Mucosa of rectum (tissue), 2 donors: ENCODE measurements at regions not wholly inside any gene's neighbourhood (a gene's known extent, or its start where the extent isn't known, plus 50 kb on each side); places are given as distances from the start of the nearest gene placed in this dataset.

Experiments
- H3K27ac ChIP-seq, 2 donors: one replicate each; pipeline ENCODE4 v1.7.0; 2013; ENCODE audit warnings: inconsistent platforms in 2 of 2, low read depth in 2 of 2, low read length in 2 of 2
- H3K27me3 ChIP-seq, 2 donors: one replicate each; pipeline ENCODE4 v1.7.0; 2013; ENCODE audit warnings: low read length in 2 of 2; ENCODE audit not compliant: control insufficient read depth in 2 of 2, insufficient read depth in 2 of 2
- H3K36me3 ChIP-seq, 2 donors: one replicate each; pipeline ENCODE4 v1.7.0; 2013; ENCODE audit warnings: low read length in 2 of 2; ENCODE audit not compliant: control insufficient read depth in 2 of 2, insufficient read depth in 2 of 2
- H3K4me1 ChIP-seq, 2 donors: one replicate each; pipeline ENCODE4 v1.7.0; 2013; ENCODE audit warnings: low read length in 2 of 2, mild to moderate bottlenecking in 1 of 2; ENCODE audit not compliant: control insufficient read depth in 2 of 2, insufficient read depth in 2 of 2
- H3K4me3 ChIP-seq, 2 donors: one replicate each; pipeline ENCODE4 v1.7.0; 2013; ENCODE audit warnings: low read length in 2 of 2
- H3K9ac ChIP-seq, 2 donors: one replicate each; pipeline ENCODE4 v1.7.0; 2013; ENCODE audit warnings: low read length in 2 of 2, low read depth in 1 of 2, mild to moderate bottlenecking in 1 of 2
- H3K9me3 ChIP-seq, 2 donors: one replicate each; pipeline ENCODE4 v1.7.0; 2013; ENCODE audit warnings: low read length in 2 of 2; ENCODE audit not compliant: control insufficient read depth in 2 of 2
- donor health status: healthy.
- donor health status: Normal muscosa, but diverticular disease.

DNA sequence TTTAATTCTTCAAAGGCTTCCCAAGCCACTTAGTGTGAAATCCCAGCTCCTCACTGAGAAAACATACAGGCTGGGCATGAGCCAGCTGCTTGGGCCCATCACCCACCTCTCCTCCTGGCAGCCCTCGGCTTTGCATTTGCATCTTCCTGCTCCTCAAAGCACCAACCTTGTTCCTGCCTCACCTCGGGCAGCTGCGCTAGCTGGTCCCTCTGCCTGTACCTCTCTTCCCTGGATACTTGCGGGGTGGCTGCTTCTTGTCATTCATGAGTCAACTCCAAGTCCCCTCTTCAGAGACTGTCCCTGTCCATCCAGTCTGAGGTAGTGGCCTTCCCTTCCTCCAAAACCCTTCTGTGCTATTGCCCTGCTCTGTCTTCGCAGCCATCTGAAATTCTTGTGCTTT lies 116.1 kb upstream of the CXCL14 start:
- no peaks in the 10 kb centered on the region for H3K36me3 ChIP-seq
- no peak overlapping the region for H3K27ac ChIP-seq
- H3K9me3 ChIP-seq: no peaks in the 10 kb centered on the region
- H3K9ac ChIP-seq: no peak overlapping the region
- no peak overlapping the region for H3K4me3 ChIP-seq
- no peaks in the 10 kb centered on the region for H3K4me1 ChIP-seq
- H3K27me3 ChIP-seq: no peaks in the 10 kb centered on the region

DNA sequence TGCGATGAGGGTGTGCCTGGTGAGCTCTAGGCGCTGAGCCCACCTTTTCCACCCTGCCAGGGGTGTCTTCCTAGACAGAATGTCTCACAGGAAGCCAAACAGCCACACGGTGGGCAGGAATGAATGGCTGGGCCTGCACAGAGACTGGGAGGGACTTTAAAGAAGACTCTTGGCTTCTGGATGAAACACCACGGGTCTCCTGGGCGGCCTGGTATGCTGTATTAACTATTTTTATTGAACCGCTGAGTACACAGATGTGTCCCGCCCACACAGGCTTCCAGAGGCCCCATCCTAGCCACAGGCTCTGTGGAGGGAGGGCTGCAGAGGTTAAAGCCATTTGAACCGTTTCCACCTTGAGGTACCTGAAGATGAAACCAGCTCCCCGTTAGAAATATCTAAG lies 115.2 kb upstream of the CXCL14 start:
- no peaks in the 10 kb centered on the region for H3K36me3 ChIP-seq
- no peak overlapping the region for H3K4me3 ChIP-seq
- H3K9ac ChIP-seq: no peak overlapping the region
- no peaks in the 10 kb centered on the region for H3K27me3 ChIP-seq
- H3K4me1 ChIP-seq: no peaks in the 10 kb centered on the region
- H3K9me3 ChIP-seq: no peaks in the 10 kb centered on the region
- H3K27ac ChIP-seq: no peak overlapping the region

DNA sequence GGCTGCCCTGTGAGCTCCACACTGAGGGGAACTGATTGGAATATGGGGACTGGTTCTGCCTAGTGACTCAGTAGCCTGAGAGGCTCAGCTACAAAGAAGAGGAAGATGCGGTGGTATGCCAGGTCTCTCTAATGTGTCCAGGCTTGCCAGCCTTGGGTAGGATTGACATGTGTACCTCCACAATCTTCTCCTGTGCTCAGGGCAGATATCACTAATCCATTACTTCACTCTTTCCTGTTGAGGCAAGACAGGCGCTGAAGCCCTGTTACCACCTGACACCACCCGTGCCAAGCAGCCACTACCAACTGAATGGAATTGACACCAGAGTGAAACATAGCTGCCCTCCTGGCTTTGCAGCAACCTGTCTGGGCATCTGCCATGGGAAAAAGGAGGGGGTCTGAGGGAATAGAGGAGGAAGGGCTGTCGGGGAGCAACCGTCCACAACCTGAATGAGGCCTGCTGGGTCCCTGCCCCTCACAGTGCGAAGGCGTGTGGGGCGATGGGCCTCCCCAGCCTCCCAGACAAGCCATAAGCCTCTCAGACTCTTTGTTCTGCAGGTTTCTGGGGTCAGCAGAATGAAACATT lies 114.7 kb upstream of the CXCL14 start:
- H3K9me3 ChIP-seq: no peaks in the 10 kb centered on the region
- H3K27ac ChIP-seq: no peak overlapping the region
- H3K4me3 ChIP-seq: no peak overlapping the region
- H3K4me1 ChIP-seq: no peaks in the 10 kb centered on the region
- H3K36me3 ChIP-seq: no peaks in the 10 kb centered on the region
- no peaks in the 10 kb centered on the region for H3K27me3 ChIP-seq
- H3K9ac ChIP-seq: no peak overlapping the region

DNA sequence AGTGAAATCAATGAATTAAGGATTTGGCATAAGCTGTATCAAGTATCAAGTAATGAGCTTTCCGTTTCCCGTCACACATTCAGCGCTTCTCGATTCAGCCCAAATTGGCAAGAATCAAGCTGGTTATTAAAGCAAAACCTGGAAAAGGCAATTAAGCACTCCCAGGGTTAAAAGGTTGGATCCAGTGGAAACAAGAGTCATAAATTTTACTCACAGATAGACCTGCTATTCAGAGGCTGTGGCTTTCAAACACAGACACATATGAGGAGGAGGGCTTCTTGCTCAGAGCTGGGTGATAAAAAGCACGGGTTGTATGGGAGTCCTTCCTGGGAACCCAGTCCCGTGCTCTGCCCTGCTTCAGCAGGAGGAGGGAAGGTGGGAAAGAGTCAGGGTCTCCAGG lies 112.3 kb upstream of the CXCL14 start:
- H3K36me3 ChIP-seq: no peaks in the 10 kb centered on the region
- no peaks in the 10 kb centered on the region for H3K9me3 ChIP-seq
- H3K4me1 ChIP-seq: no peaks in the 10 kb centered on the region
- H3K4me3 ChIP-seq: no peak overlapping the region
- H3K27ac ChIP-seq: no peak overlapping the region
- no peak overlapping the region for H3K9ac ChIP-seq
- H3K27me3 ChIP-seq: peaks cover 0 to 2% of the 10 kb centered on the region in 2 donors

DNA sequence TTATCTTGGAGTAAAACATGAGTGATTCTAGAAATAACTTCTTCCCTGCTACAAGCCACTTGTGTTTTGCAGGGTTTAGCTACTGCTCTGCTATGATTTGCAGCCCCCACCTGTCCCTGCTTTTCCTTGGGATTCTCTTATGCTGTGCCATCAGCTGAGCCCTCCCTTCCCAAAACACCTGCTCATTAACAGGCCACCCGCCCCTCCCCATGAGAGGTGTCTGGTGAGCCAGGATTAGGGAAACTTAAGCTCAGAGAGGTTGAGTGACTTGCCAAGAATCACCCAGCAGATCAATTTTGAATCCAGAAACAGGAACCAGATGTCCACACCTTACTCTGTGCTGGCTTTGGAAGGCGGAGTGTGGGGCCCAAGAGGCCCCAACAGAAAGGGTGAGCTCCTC lies 111.7 kb upstream of the CXCL14 start:
- no peaks in the 10 kb centered on the region for H3K4me1 ChIP-seq
- no peak overlapping the region for H3K4me3 ChIP-seq
- no peak overlapping the region for H3K27ac ChIP-seq
- H3K9ac ChIP-seq: no peak overlapping the region
- H3K36me3 ChIP-seq: no peaks in the 10 kb centered on the region
- H3K9me3 ChIP-seq: no peaks in the 10 kb centered on the region
- H3K27me3 ChIP-seq: peaks cover 0 to 2% of the 10 kb centered on the region in 2 donors

DNA sequence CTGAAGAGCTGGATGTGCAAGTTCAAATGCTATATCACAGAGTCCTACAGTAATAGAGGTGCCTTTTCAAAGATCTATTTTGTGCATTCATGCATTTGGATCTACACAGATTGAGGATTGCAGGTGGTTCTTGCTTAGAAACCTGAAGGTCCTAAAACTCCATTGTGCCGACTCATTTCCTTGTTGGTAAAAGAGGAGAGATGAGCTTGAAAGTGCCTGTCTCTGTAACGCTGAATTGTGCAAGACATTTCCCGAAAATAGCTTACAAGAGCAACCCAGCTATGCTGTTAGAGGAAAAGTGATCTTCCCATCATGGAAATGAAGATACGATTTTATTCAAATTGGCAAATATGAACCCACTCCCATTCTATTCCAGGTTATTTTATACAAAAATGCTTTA lies 110.7 kb upstream of the CXCL14 start:
- no peaks in the 10 kb centered on the region for H3K36me3 ChIP-seq
- no peak overlapping the region for H3K9ac ChIP-seq
- no peaks in the 10 kb centered on the region for H3K4me1 ChIP-seq
- H3K27me3 ChIP-seq: peaks cover 0 to 2% of the 10 kb centered on the region in 2 donors
- no peak overlapping the region for H3K4me3 ChIP-seq
- H3K9me3 ChIP-seq: no peaks in the 10 kb centered on the region
- H3K27ac ChIP-seq: no peak overlapping the region

DNA sequence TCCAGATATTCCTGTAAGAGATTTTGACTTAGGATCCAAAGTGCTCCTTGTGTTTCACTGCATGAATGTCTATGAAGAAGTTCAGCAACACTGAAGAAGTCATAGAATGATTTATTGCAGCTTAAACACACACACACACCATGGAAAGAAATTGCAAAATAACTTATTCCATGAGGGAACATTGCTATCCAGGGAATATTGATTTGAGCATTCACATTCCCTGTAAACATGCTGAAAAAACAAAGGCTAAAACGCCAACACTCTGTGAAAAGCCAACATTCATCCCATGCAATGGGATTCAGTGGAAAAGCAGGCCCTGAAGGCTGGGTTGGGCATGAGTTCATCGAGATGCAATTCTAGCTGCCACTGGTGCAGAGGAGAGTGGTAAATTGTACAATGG lies 109.6 kb upstream of the CXCL14 start:
- Histone ChIP-seq H3K27ac (no peak overlapping the region), H3K9ac (no peak overlapping the region), H3K27me3 (peaks cover 0 to 2% of the 10 kb centered on the region in 2 donors), H3K4me1 (no peaks in the 10 kb centered on the region), H3K4me3 (no peak overlapping the region), H3K9me3 (no peaks in the 10 kb centered on the region), H3K36me3 (no peaks in the 10 kb centered on the region)

DNA sequence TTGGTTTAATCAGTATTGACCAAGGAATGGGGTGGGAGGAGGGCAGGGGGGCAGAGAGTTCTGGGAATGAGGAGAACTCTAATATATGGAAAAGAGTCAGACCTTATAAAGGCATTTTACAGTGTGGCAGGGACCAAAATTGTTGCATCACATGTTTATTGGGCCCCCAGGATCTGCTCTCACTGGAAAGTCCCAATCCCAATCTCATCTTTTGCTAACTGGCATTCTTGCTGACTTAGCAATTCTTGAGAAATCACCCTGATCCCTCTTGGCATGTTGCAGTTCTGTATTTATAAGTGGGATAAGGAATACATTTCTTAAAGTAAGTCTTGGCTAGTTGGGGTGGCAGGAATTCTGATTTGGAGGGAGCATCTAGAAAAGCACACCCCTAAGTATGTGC lies 104.4 kb upstream of the CXCL14 start:
- Histone ChIP-seq H3K9ac (no peak overlapping the region), H3K27ac (no peak overlapping the region), H3K27me3 (peaks cover 0 to 2% of the 10 kb centered on the region in 2 donors), H3K9me3 (peaks cover 2 to 3% of the 10 kb centered on the region in 2 donors), H3K36me3 (no peaks in the 10 kb centered on the region), H3K4me1 (no peaks in the 10 kb centered on the region), H3K4me3 (no peak overlapping the region)

DNA sequence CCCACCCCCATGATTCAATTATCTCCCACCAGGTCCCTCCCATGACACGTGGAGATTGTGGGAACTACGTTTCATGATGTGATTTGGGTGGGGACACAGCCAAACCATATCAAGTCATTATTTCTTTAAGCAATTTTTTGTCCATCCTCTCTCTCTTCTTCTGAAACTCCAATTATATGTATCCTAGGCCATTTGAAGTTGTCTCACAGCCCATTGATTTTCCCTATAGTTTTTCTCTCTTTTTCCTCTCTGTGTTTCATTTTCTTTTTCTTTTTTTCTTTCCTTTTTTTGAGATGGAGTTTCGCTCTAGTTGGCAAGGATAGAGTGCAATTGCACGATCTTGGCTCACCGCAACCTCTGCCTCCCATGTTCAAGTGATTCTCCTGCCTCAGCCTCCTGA lies 101.9 kb upstream of the CXCL14 start:
- H3K9ac ChIP-seq: no peak overlapping the region
- no peaks in the 10 kb centered on the region for H3K4me1 ChIP-seq
- no peak overlapping the region for H3K4me3 ChIP-seq
- no peaks in the 10 kb centered on the region for H3K36me3 ChIP-seq
- H3K9me3 ChIP-seq: peaks cover 2 to 3% of the 10 kb centered on the region in 2 donors
- no peaks in the 10 kb centered on the region for H3K27me3 ChIP-seq
- no peak overlapping the region for H3K27ac ChIP-seq

DNA sequence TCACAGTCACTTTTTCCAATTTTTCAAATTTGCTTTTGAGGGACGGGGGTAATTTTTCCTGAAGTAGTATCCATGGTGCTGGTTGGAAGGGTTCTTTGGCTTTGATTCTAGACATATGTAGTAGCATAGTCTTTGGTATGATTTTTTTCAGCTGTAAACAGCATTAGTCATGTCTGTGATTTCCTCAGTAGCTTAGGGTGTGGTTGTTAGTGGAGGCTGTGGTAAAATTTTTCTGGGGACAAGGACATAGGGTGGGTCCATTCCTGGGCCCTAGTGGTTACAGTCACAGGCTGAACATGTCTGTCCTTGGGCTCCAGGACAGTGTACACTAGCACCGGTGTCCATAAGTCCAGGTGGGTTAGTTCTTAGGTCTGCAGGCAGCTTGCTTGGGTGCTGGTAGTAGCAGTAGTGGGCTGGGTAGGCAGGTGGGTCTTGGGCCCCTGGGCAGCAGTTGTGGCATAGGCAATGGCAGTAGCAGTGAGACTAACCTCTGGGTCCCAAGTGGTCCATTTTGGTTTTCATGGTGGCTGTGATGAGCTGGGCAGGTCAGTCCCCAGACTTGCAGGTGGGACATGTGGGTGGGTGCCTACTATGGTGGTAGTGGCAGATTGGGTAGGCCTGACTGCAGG lies 100.0 kb upstream of the CXCL14 start:
- Histone ChIP-seq H3K4me3 (no peak overlapping the region), H3K4me1 (no peaks in the 10 kb centered on the region)

More for the DNA sequence above, 100.0 kb upstream of the CXCL14 start:
- no peak overlapping the region for H3K27ac ChIP-seq
- no peaks in the 10 kb centered on the region for H3K36me3 ChIP-seq
- H3K9me3 ChIP-seq: peaks cover 2 to 3% of the 10 kb centered on the region in 2 donors
- H3K27me3 ChIP-seq: no peaks in the 10 kb centered on the region
- no peak overlapping the region for H3K9ac ChIP-seq
